Stomach smooth muscle (tissue), 2 donors: ENCODE measurements at regions not wholly inside any gene's neighbourhood (a gene's known extent, or its start where the extent isn't known, plus 50 kb on each side); places are given as distances from the start of the nearest gene placed in this dataset.
"Not testable (repeated sequence)": the region's sequence is repeated elsewhere in the genome, so short reads cannot be mapped to it uniquely, and the experiment has no call there.

Experiments
- H3K27ac ChIP-seq: one replicate; pipeline ENCODE4 v1.7.0; 2013; ENCODE audit warnings: mild to moderate bottlenecking, low read length, inconsistent platforms
- H3K27me3 ChIP-seq, 2 donors: one replicate each; pipeline ENCODE4 v1.7.0; 2013; ENCODE audit warnings: low read length in 2 of 2; ENCODE audit not compliant: insufficient read depth in 2 of 2, control insufficient read depth in 1 of 2
- H3K36me3 ChIP-seq, 2 donors: one replicate each; pipeline ENCODE4 v1.7.0; 2013; ENCODE audit warnings: low read length in 2 of 2; ENCODE audit not compliant: control insufficient read depth in 2 of 2, insufficient read depth in 2 of 2
- H3K4me1 ChIP-seq: one replicate; pipeline ENCODE4 v1.7.0; 2013; ENCODE audit warnings: low read length; ENCODE audit not compliant: control insufficient read depth, insufficient read depth
- H3K4me3 ChIP-seq, 2 donors: one replicate each; pipeline ENCODE4 v1.7.0; 2013; ENCODE audit warnings: low read length in 2 of 2
- H3K9ac ChIP-seq, 2 donors: one replicate each; pipeline ENCODE4 v1.7.0; 2013; ENCODE audit warnings: low read length in 2 of 2, mild to moderate bottlenecking in 1 of 2
- H3K9me3 ChIP-seq, 2 donors: one replicate each; pipeline ENCODE4 v1.7.0; 2013; ENCODE audit warnings: low read length in 2 of 2; ENCODE audit not compliant: control insufficient read depth in 2 of 2
- donor health status: healthy.
- donor health status: Pancreatic carcinoma.

GRCh38 chr5:101534491-101535110 lies 631.5 kb upstream of the ST8SIA4 start:
- no peaks in the 10 kb centered on the region for H3K27me3 ChIP-seq
- no peak overlapping the region for H3K9ac ChIP-seq
- H3K4me3 ChIP-seq, result no peak overlapping the region

GRCh38 chr5:101532430-101532829 lies 629.3 kb upstream of the ST8SIA4 start:
- H3K9ac ChIP-seq, result no peak overlapping the region
- no peaks in the 10 kb centered on the region for H3K27me3 ChIP-seq
- no peak overlapping the region for H3K27ac ChIP-seq
- H3K4me3 ChIP-seq, result no peak overlapping the region
- no peaks in the 10 kb centered on the region for H3K9me3 ChIP-seq
- H3K36me3 ChIP-seq, result no peaks in the 10 kb centered on the region
- no peaks in the 10 kb centered on the region for H3K4me1 ChIP-seq

More at GRCh38 chr5:101534491-101535110, 631.5 kb upstream of the ST8SIA4 start:
- Histone ChIP-seq H3K27ac (no peak overlapping the region), H3K36me3 (no peaks in the 10 kb centered on the region), H3K9me3 (no peaks in the 10 kb centered on the region), H3K4me1 (no peaks in the 10 kb centered on the region)

GRCh38 chr5:101531026-101531425 lies 627.9 kb upstream of the ST8SIA4 start:
- no peak overlapping the region for H3K4me3 ChIP-seq
- H3K9ac ChIP-seq, result no peak overlapping the region
- H3K9me3 ChIP-seq, result no peaks in the 10 kb centered on the region
- no peaks in the 10 kb centered on the region for H3K36me3 ChIP-seq
- H3K27ac ChIP-seq, result no peak overlapping the region
- no peaks in the 10 kb centered on the region for H3K4me1 ChIP-seq
- H3K27me3 ChIP-seq, result no peaks in the 10 kb centered on the region

GRCh38 chr5:101529094-101529493 lies 626.0 kb upstream of the ST8SIA4 start:
- H3K9me3 ChIP-seq, H3K4me1 ChIP-seq, H3K27me3 ChIP-seq, H3K36me3 ChIP-seq, H3K9ac ChIP-seq, H3K4me3 ChIP-seq, H3K27ac ChIP-seq: not testable (repeated sequence)

- H3K4me3 ChIP-seq, result no peak overlapping the region
- no peaks in the 10 kb centered on the region for H3K4me1 ChIP-seq
- H3K27ac ChIP-seq, result no peak overlapping the region
- H3K27me3 ChIP-seq, result no peaks in the 10 kb centered on the region
- H3K9me3 ChIP-seq, result no peaks in the 10 kb centered on the region
- no peak overlapping the region for H3K9ac ChIP-seq
- H3K36me3 ChIP-seq, result no peaks in the 10 kb centered on the region
Observed at GRCh38 chr5:101520417-101520816, 617.3 kb upstream of the ST8SIA4 start.

GRCh38 chr5:101517795-101518194 lies 614.7 kb upstream of the ST8SIA4 start:
- no peak overlapping the region for H3K4me3 ChIP-seq
- H3K27ac ChIP-seq, result no peak overlapping the region
- H3K9me3 ChIP-seq, result no peaks in the 10 kb centered on the region
- no peak overlapping the region for H3K9ac ChIP-seq
- H3K27me3 ChIP-seq, result no peaks in the 10 kb centered on the region
- H3K4me1 ChIP-seq, result no peaks in the 10 kb centered on the region
- H3K36me3 ChIP-seq, result no peaks in the 10 kb centered on the region

- Histone ChIP-seq H3K9me3 (no peaks in the 10 kb centered on the region), H3K9ac (no peak overlapping the region), H3K4me1 (no peaks in the 10 kb centered on the region), H3K27ac (no peak overlapping the region), H3K4me3 (no peak overlapping the region), H3K36me3 (no peaks in the 10 kb centered on the region), H3K27me3 (no peaks in the 10 kb centered on the region)
Observed at GRCh38 chr5:101515721-101516120, 612.6 kb upstream of the ST8SIA4 start.

GRCh38 chr5:101505891-101506570 lies 602.9 kb upstream of the ST8SIA4 start:
- Histone ChIP-seq H3K27me3 (no peaks in the 10 kb centered on the region), H3K4me3 (no peak overlapping the region), H3K9me3 (peaks cover 2 to 6% of the 10 kb centered on the region in 2 donors), H3K27ac (no peak overlapping the region), H3K9ac (no peak overlapping the region), H3K4me1 (no peaks in the 10 kb centered on the region), H3K36me3 (no peaks in the 10 kb centered on the region)

GRCh38 chr5:101482931-101483330 lies 579.8 kb upstream of the ST8SIA4 start:
- no peak overlapping the region for H3K4me3 ChIP-seq
- no peaks in the 10 kb centered on the region for H3K27me3 ChIP-seq
- H3K9me3 ChIP-seq, result no peaks in the 10 kb centered on the region
- no peaks in the 10 kb centered on the region for H3K36me3 ChIP-seq
- no peak overlapping the region for H3K27ac ChIP-seq
- H3K9ac ChIP-seq, result no peak overlapping the region
- no peaks in the 10 kb centered on the region for H3K4me1 ChIP-seq

- Histone ChIP-seq H3K36me3 (no peaks in the 10 kb centered on the region), H3K9ac (no peak overlapping the region), H3K27me3 (no peaks in the 10 kb centered on the region), H3K27ac (no peak overlapping the region), H3K4me1 (no peaks in the 10 kb centered on the region), H3K4me3 (no peak overlapping the region), H3K9me3 (no peaks in the 10 kb centered on the region)
Observed at GRCh38 chr5:101473483-101473882, 570.4 kb upstream of the ST8SIA4 start.

GRCh38 chr5:101461455-101461854 lies 558.4 kb upstream of the ST8SIA4 start:
- Histone ChIP-seq H3K4me1 (no peaks in the 10 kb centered on the region), H3K4me3 (no peak overlapping the region), H3K9me3 (no peaks in the 10 kb centered on the region), H3K27me3 (no peaks in the 10 kb centered on the region), H3K27ac (no peak overlapping the region), H3K9ac (no peak overlapping the region), H3K36me3 (no peaks in the 10 kb centered on the region)
